Fibroblast of skin of left biceps (primary cell): ENCODE measurements at regions not wholly inside any gene's neighbourhood (a gene's known extent, or its start where the extent isn't known, plus 50 kb on each side); places are given as distances from the start of the nearest gene placed in this dataset.
"Not testable (repeated sequence)": the region's sequence is repeated elsewhere in the genome, so short reads cannot be mapped to it uniquely, and the experiment has no call there.

Source experiments
- DNase-seq, 2 experiments: peaks; one replicate each; pipeline ENCODE4 v3.0.0-alpha.2; 2013; ENCODE audit warnings: low read depth in 2 of 2

GRCh38 chr2:11072550-11072949 lies 82.7 kb upstream of the SLC66A3 start:
- DNase-seq = no peak

- DNase-seq = peak in 1 of 2 experiments; percentile 3
These were observed 82.0 kb upstream of the SLC66A3 start for GRCh38 chr2:11073251-11073650.

- peak in 1 of 2 experiments; percentile 8 for DNase-seq
These were observed 81.5 kb upstream of the SLC66A3 start for GRCh38 chr2:11073776-11074175.

GRCh38 chr2:11074246-11074820 lies 80.9 kb upstream of the SLC66A3 start:
- DNase-seq = no peak

GRCh38 chr2:11075221-11075620 lies 80.0 kb upstream of the SLC66A3 start:
- no peak for DNase-seq

GRCh38 chr2:11077411-11077810 lies 77.9 kb upstream of the SLC66A3 start:
- no peak for DNase-seq

- no peak for DNase-seq
These were observed 76.0 kb upstream of the SLC66A3 start for GRCh38 chr2:11079136-11079824.

GRCh38 chr2:11080253-11081115 lies 74.8 kb upstream of the SLC66A3 start:
- no peak for DNase-seq

GRCh38 chr2:11082880-11083279 lies 72.4 kb upstream of the SLC66A3 start:
- no peak for DNase-seq

GRCh38 chr2:11088821-11089220 lies 66.4 kb upstream of the SLC66A3 start:
- not testable (repeated sequence) for DNase-seq

GRCh38 chr2:11090187-11090586 lies 65.1 kb upstream of the SLC66A3 start:
- DNase-seq = no peak

GRCh38 chr2:11092701-11093335 lies 62.4 kb upstream of the SLC66A3 start:
- DNase-seq = no peak

- DNase-seq = no peak
These were observed 61.8 kb upstream of the SLC66A3 start for GRCh38 chr2:11093467-11093866.

GRCh38 chr2:11094021-11094810 lies 61.1 kb upstream of the SLC66A3 start:
- DNase-seq = no peak

GRCh38 chr2:11096591-11096990 lies 58.7 kb upstream of the SLC66A3 start:
- DNase-seq = no peak

- no peak for DNase-seq
These were observed 58.1 kb upstream of the SLC66A3 start for GRCh38 chr2:11097038-11097720.

GRCh38 chr2:11097854-11098387 lies 57.3 kb upstream of the SLC66A3 start:
- DNase-seq = no peak

- no peak for DNase-seq
These were observed 55.9 kb upstream of the SLC66A3 start for GRCh38 chr2:11099122-11100065.

GRCh38 chr2:11100130-11100529 lies 55.1 kb upstream of the SLC66A3 start:
- no peak for DNase-seq
